ENCODE measurements at regions not wholly inside any gene's neighbourhood (a gene's known extent, or its start where the extent isn't known, plus 50 kb on each side); places are given as distances from the start of the nearest gene placed in this dataset.

- H3K27me3 ChIP-seq (replicated peaks in 1 of 2; ENCODE audit: control insufficient read depth in 2 of 2, insufficient read depth in 2 of 2, low read length in 1 of 2) = no peaks in the 10 kb centered on the region
- no peak for ATAC-seq
- SMC1A ChIA-PET (ENCODE audit: uncharacterized antibody, unreplicated experiment) = no interaction called here
- TF ChIP-seq ZNF24 (IDR thresholded peaks at IDR 0.05) (no peak), ESRRA (IDR thresholded peaks at IDR 0.05; ENCODE audit: low read length) (no peak), PAX8 (IDR thresholded peaks at IDR 0.05) (no peak), KLF5 (IDR thresholded peaks at IDR 0.05; ENCODE audit: partially characterized antibody) (no peak), ZNF622 (IDR thresholded peaks at IDR 0.05) (no peak), SREBF1 (IDR thresholded peaks at IDR 0.05; ENCODE audit: low read length) (no peak)
- TF ChIP-seq, protein P1, sequence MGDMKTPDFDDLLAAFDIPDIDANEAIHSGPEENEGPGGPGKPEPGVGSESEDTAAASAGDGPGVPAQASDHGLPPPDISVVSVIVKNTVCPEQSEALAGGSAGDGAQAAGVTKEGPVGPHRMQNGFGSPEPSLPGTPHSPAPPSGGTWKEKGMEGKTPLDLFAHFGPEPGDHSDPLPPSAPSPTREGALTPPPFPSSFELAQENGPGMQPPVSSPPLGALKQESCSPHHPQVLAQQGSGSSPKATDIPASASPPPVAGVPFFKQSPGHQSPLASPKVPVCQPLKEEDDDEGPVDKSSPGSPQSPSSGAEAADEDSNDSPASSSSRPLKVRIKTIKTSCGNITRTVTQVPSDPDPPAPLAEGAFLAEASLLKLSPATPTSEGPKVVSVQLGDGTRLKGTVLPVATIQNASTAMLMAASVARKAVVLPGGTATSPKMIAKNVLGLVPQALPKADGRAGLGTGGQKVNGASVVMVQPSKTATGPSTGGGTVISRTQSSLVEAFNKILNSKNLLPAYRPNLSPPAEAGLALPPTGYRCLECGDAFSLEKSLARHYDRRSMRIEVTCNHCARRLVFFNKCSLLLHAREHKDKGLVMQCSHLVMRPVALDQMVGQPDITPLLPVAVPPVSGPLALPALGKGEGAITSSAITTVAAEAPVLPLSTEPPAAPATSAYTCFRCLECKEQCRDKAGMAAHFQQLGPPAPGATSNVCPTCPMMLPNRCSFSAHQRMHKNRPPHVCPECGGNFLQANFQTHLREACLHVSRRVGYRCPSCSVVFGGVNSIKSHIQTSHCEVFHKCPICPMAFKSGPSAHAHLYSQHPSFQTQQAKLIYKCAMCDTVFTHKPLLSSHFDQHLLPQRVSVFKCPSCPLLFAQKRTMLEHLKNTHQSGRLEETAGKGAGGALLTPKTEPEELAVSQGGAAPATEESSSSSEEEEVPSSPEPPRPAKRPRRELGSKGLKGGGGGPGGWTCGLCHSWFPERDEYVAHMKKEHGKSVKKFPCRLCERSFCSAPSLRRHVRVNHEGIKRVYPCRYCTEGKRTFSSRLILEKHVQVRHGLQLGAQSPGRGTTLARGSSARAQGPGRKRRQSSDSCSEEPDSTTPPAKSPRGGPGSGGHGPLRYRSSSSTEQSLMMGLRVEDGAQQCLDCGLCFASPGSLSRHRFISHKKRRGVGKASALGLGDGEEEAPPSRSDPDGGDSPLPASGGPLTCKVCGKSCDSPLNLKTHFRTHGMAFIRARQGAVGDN (IDR thresholded peaks at IDR 0.05) = no peak
- WGBS (ENCODE audit: insufficient coverage, insufficient replicate concordance, low lambda C conversion rate, missing lambda C conversion rate) = 28% methylated on average over 3 of the region's 3 CpGs
- no peaks in the 10 kb centered on the region for H4K20me1 ChIP-seq (ENCODE audit: control insufficient read depth, insufficient read depth)
- no peak overlapping the region for H3K4me3 ChIP-seq
- H3K9me3 ChIP-seq (replicated peaks; ENCODE audit: control insufficient read depth, insufficient read depth, low read length) = no peaks in the 10 kb centered on the region; the same call in 2 of the 3 replicates
- H3K4me2 ChIP-seq (ENCODE audit: control insufficient read depth, insufficient read depth) = no peak overlapping the region
- in situ Hi-C loops (cut with MboI) = no loop called here
- intact Hi-C loops (cut with micrococcal nuclease; ENCODE audit: unreplicated experiment) = no loop called here
- POLR2A ChIA-PET = no interaction called here
- H3K79me2 ChIP-seq (ENCODE audit: control insufficient read depth, insufficient read depth, low read length) = no peaks in the 10 kb centered on the region
- no peaks in the 10 kb centered on the region for H3K4me1 ChIP-seq (ENCODE audit: control insufficient read depth, insufficient read depth, low read length)
- no peaks in the 10 kb centered on the region for H3K36me3 ChIP-seq (ENCODE audit: control insufficient read depth in 2 of 2, insufficient read depth in 2 of 2, low read length in 1 of 2)
- RAD21 ChIA-PET (ENCODE audit: unreplicated experiment) = no interaction called here
- CTCF ChIA-PET = no interaction called here
- H2AFZ ChIP-seq (ENCODE audit: control insufficient read depth, low read depth, low read length) = no peak overlapping the region
- H3K9ac ChIP-seq (ENCODE audit: control insufficient read depth, insufficient read depth, low read length) = no peak overlapping the region
- H3K27ac ChIP-seq (ENCODE audit: control insufficient read depth, insufficient read depth) = no peak overlapping the region
- BruUV-seq (replicated peaks) = no TSS peak
- DNase-seq (ENCODE audit: low read depth, low spot score) = no peak
- no peak for FAIRE-seq
These were observed 1367.2 kb downstream of the KCNT2 start for GRCh38 chr1:195241066-195241465.
